GM12878 (cell line): ENCODE measurements at regions not wholly inside any gene's neighbourhood (a gene's known extent, or its start where the extent isn't known, plus 50 kb on each side); places are given as distances from the start of the nearest gene placed in this dataset.

ENCODE experiments used
- ATAC-seq: fragments of 200-7000 bp; cut with Tn5 transposase; 3 replicates; pipeline ENCODE4 v1.9.1; 2020; ENCODE audit warnings: mild to moderate bottlenecking, moderate library complexity
- BruUV-seq: library from RNA; stranded (reverse); fragments of 400-500 nt; replicated peaks from 2 replicates; lab custom pipeline; 2021; lab: Mats Ljungman, UMichigan
- CTCF ChIA-PET: fragments of 300-600 bp; sonication (Branson Sonifier 250); formaldehyde crosslinking; extraction: SDS; loops from one replicate; lab custom pipeline; 2021; ENCODE audit warnings: inconsistent platforms; lab: Yijun Ruan, JAX
- POLR2A ChIA-PET: fragments of 350-600 bp; formaldehyde crosslinking; extraction: SDS; loops from one replicate; lab custom pipeline; 2021; ENCODE audit warnings: inconsistent platforms; lab: Charles Lee
- RAD21 ChIA-PET: fragments of 300-600 bp; sonication (Branson Sonifier 250); formaldehyde crosslinking; loops from one replicate; lab custom pipeline; 2023; ENCODE audit warnings: antibody characterized with exemption; ENCODE audit not compliant: unreplicated experiment; lab: Charles Lee
- SMC1A ChIA-PET: fragments of 300-600 bp; sonication (Branson Sonifier 250); formaldehyde crosslinking; loops from one replicate; lab custom pipeline; 2023; ENCODE audit not compliant: unreplicated experiment, uncharacterized antibody; lab: Charles Lee
- DNase-seq: peaks from one replicate; pipeline ENCODE4 v3.0.0-alpha.2; 2011; ENCODE audit warnings: low read depth, low spot score
- FAIRE-seq: peaks from 3 replicates; lab custom pipeline; 2011; peaks lifted over from hg19 to GRCh38; lab: Jason Lieb, UNC
- H2AFZ ChIP-seq: 2 replicates; pipeline ENCODE4 v1.6.0; 2011; ENCODE audit warnings: low read depth, low read length, control low read depth; ENCODE audit not compliant: control insufficient read depth
- H3K27ac ChIP-seq: 2 replicates; pipeline ENCODE4 v1.5.1; 2011; ENCODE audit warnings: control low read depth; ENCODE audit not compliant: control insufficient read depth, insufficient read depth
- H3K27me3 ChIP-seq, 2 experiments: replicated peaks in 1 of 2; 2 replicates each; pipeline versions ENCODE4 v1.6.0 to v1.6.1; 2011; ENCODE audit warnings: low read length in 1 of 2; ENCODE audit not compliant: control insufficient read depth in 2 of 2, insufficient read depth in 2 of 2
- H3K36me3 ChIP-seq, 2 experiments: 2 replicates each; pipeline ENCODE4 v1.5.1; 2011; ENCODE audit warnings: low read length in 1 of 2; ENCODE audit not compliant: control insufficient read depth in 2 of 2, insufficient read depth in 2 of 2
- H3K4me1 ChIP-seq: 2 replicates; pipeline ENCODE4 v1.6.1; 2011; ENCODE audit warnings: mild to moderate bottlenecking, low read length, moderate library complexity, mixed read lengths; ENCODE audit not compliant: control insufficient read depth, insufficient read depth
- H3K4me2 ChIP-seq: 2 replicates; pipeline ENCODE4 v1.6.0; 2011; ENCODE audit warnings: control low read depth; ENCODE audit not compliant: control insufficient read depth, insufficient read depth
- H3K4me3 ChIP-seq: fragments of 200-600 bp; sonication (generic); 2 replicates; pipeline ENCODE4 v1.5.1; 2016
- H3K79me2 ChIP-seq: 2 replicates; pipeline ENCODE4 v1.6.0; 2011; ENCODE audit warnings: low read length; ENCODE audit not compliant: control insufficient read depth, insufficient read depth
- H3K9ac ChIP-seq: 2 replicates; pipeline ENCODE4 v1.8.0; 2011; ENCODE audit warnings: low read length, control low read depth, mixed read lengths; ENCODE audit not compliant: control insufficient read depth, insufficient read depth
- H3K9me3 ChIP-seq: replicated peaks from 3 replicates; pipeline ENCODE4 v1.5.1; 2011; ENCODE audit warnings: mild to moderate bottlenecking, low read length; ENCODE audit not compliant: control insufficient read depth, insufficient read depth
- H4K20me1 ChIP-seq: 2 replicates; pipeline ENCODE4 v1.6.0; 2011; ENCODE audit not compliant: control insufficient read depth, insufficient read depth
- BACH1 ChIP-seq: fragments of 450-650 bp; IDR thresholded peaks from 2 replicates; pipeline ENCODE4 v1.6.1; 2017; ENCODE audit warnings: mild to moderate bottlenecking, borderline replicate concordance
- BCL3 ChIP-seq: IDR thresholded peaks from 2 replicates; pipeline ENCODE4 v1.6.1; 2011; ENCODE audit warnings: borderline replicate concordance, low read depth, mild to moderate bottlenecking, moderate library complexity, low read length; ENCODE audit not compliant: insufficient read depth, poor library complexity, severe bottlenecking
- CREM ChIP-seq: IDR thresholded peaks from 2 replicates; pipeline ENCODE4 v1.6.1; 2014; ENCODE audit warnings: antibody characterized with exemption, low read depth
- EGR1 ChIP-seq, 2 experiments: IDR thresholded peaks; 1 replicate in 1 of 2; 2 replicates in 1 of 2; pipeline ENCODE4 v1.6.1; 2011 to 2012; ENCODE audit warnings: low read depth in 2 of 2, low read length in 2 of 2, borderline replicate concordance in 1 of 2, mild to moderate bottlenecking in 1 of 2, moderate library complexity in 1 of 2
- FOXM1 ChIP-seq: IDR thresholded peaks from 2 replicates; pipeline ENCODE4 v1.6.1; 2012; ENCODE audit warnings: low read depth, mild to moderate bottlenecking, inconsistent platforms, low read length, moderate library complexity
- MXI1 ChIP-seq: fragments of 150-350 bp; IDR thresholded peaks from 2 replicates; pipeline ENCODE4 v1.6.1; 2011; ENCODE audit warnings: low read depth, mild to moderate bottlenecking, inconsistent platforms, low read length, improper control_type of control experiment
- NBN ChIP-seq: fragments of 450-650 bp; IDR thresholded peaks from 2 replicates; pipeline ENCODE4 v1.6.1; 2016
- POLR2AphosphoS5 ChIP-seq: IDR thresholded peaks from 2 replicates; pipeline ENCODE4 v1.6.1; 2011; ENCODE audit warnings: mild to moderate bottlenecking, low read length, inconsistent platforms
- RBBP5 ChIP-seq: fragments of 200-600 bp; sonication (generic); conservative IDR thresholded peaks from 2 replicates; pipeline ENCODE4 v1.6.1; 2016
- RELA ChIP-seq: fragments of 450-650 bp; IDR thresholded peaks from 2 replicates; pipeline ENCODE4 v1.8.0; 2014; ENCODE audit warnings: borderline replicate concordance; ENCODE audit not compliant: partially characterized antibody
- REST ChIP-seq: IDR thresholded peaks from 2 replicates; pipeline ENCODE4 v1.6.1; 2012; ENCODE audit warnings: mild to moderate bottlenecking, low read depth, low read length
- WRNIP1 ChIP-seq: IDR thresholded peaks from 2 replicates; pipeline ENCODE4 v1.6.1; 2011; ENCODE audit warnings: low read depth, low read length, improper control_type of control experiment, borderline replicate concordance
- YBX1 ChIP-seq: fragments of 450-650 bp; IDR thresholded peaks from 2 replicates; pipeline ENCODE4 v1.6.1; 2016; ENCODE audit warnings: antibody characterized with exemption
- ZBED1 ChIP-seq: IDR thresholded peaks from 2 replicates; pipeline ENCODE4 v1.6.1; 2016; ENCODE audit warnings: borderline replicate concordance
- ZBTB11 ChIP-seq: fragments of 450-650 bp; formaldehyde crosslinking; IDR thresholded peaks from 2 replicates; pipeline ENCODE4 v1.5.0; 2022; ENCODE audit warnings: mild to moderate bottlenecking, missing genetic modification characterization
- ZNF24 ChIP-seq: fragments of 450-650 bp; IDR thresholded peaks from 2 replicates; pipeline ENCODE4 v1.6.1; 2017; ENCODE audit warnings: antibody characterized with exemption, mild to moderate bottlenecking
- ZNF384 ChIP-seq: IDR thresholded peaks from 2 replicates; pipeline ENCODE4 v1.6.1; 2012; ENCODE audit warnings: low read depth, mild to moderate bottlenecking, low read length, improper control_type of control experiment, borderline replicate concordance
- ZNF622 ChIP-seq: fragments of 450-650 bp; IDR thresholded peaks from 2 replicates; pipeline ENCODE4 v1.6.1; 2017; ENCODE audit warnings: mild to moderate bottlenecking, inconsistent platforms
- WGBS: methylation state at CpG from one replicate; pipeline ENCODE4 v1.1.6; 2016; ENCODE audit warnings: low lambda C conversion rate; ENCODE audit not compliant: insufficient replicate concordance, insufficient coverage; ENCODE audit errors: missing lambda C conversion rate; 5-methylcytosine and 5-hydroxymethylcytosine counted together
- in situ Hi-C: fragments of 300-500 bp; cut with MboI; formaldehyde crosslinking; loops from 9 replicates; pipeline ENCODE4 v1.14.3; 2018; ENCODE audit warnings: mixed read lengths
- intact Hi-C: fragments of 100-400 bp; cut with micrococcal nuclease; formaldehyde crosslinking; loops from one replicate; pipeline ENCODE4 v1.14.2; 2022; ENCODE audit not compliant: unreplicated experiment

- TF ChIP-seq RBBP5, result no peak
- no peak for TF ChIP-seq REST
- no peak for TF ChIP-seq RELA
- TF ChIP-seq CREM, result no peak
These were observed 263.8 kb downstream of the C6orf118 start (continued) for GRCh38 chr6:165045631-165046030.

- FAIRE-seq (no peak), ATAC-seq (no peak), DNase-seq (no peak)
- no peak overlapping the region for H3K27ac ChIP-seq
- in situ Hi-C loops (no loop called here), intact Hi-C loops (no loop called here)
- POLR2A ChIA-PET, result no interaction called here
- H4K20me1 ChIP-seq, result no peaks in the 10 kb centered on the region
- no peak overlapping the region for H3K4me2 ChIP-seq
- H3K4me1 ChIP-seq, result no peaks in the 10 kb centered on the region
- H2AFZ ChIP-seq, result no peak overlapping the region
- 42% methylated on average over 2 of the region's 2 CpGs for WGBS
- H3K4me3 ChIP-seq, result no peak overlapping the region
- RAD21 ChIA-PET, result no interaction called here
- BruUV-seq, result no TSS peak
- H3K27me3 ChIP-seq, result no peaks in the 10 kb centered on the region
- H3K9me3 ChIP-seq, result no peaks in the 10 kb centered on the region
- H3K36me3 ChIP-seq, result no peaks in the 10 kb centered on the region
- no peak overlapping the region for H3K9ac ChIP-seq
- H3K79me2 ChIP-seq, result no peaks in the 10 kb centered on the region
- SMC1A ChIA-PET, result no interaction called here
- CTCF ChIA-PET, result no interaction called here
- TF ChIP-seq ZNF622, result no peak
- no peak for TF ChIP-seq POLR2AphosphoS5
- TF ChIP-seq MXI1, result no peak
- no peak for TF ChIP-seq ZBED1
- TF ChIP-seq YBX1, result no peak
- TF ChIP-seq BACH1, result no peak
- no peak for TF ChIP-seq FOXM1
- TF ChIP-seq EGR1 (IDR thresholded peaks at IDR 0.05; ENCODE audit: borderline replicate concordance in 1 of 2, low read depth in 2 of 2, low read length in 2 of 2), result no peak
- TF ChIP-seq ZBTB11 (CRISPR knock-in tag), result no peak
- TF ChIP-seq WRNIP1, result no peak
- TF ChIP-seq BCL3, result no peak
- TF ChIP-seq NBN, result no peak
- no peak for TF ChIP-seq ZNF24
- TF ChIP-seq ZNF384, result no peak
These were observed 266.5 kb downstream of the C6orf118 start for GRCh38 chr6:165042912-165043311.
